H7 (cell line): ENCODE measurements at regions not wholly inside any gene's neighbourhood (a gene's known extent, or its start where the extent isn't known, plus 50 kb on each side); places are given as distances from the start of the nearest gene placed in this dataset.
"Not testable (repeated sequence)": the region's sequence is repeated elsewhere in the genome, so short reads cannot be mapped to it uniquely, and the experiment has no call there.

Source experiments
- DNase-seq: peaks from one replicate; pipeline ENCODE4 v3.0.0; 2012
- H3K27me3 ChIP-seq: 2 replicates; pipeline ENCODE4 v1.6.0; 2011; ENCODE audit warnings: mild to moderate bottlenecking, low read length; ENCODE audit not compliant: control insufficient read depth, insufficient read depth
- H3K36me3 ChIP-seq: replicated peaks from 2 replicates; pipeline ENCODE4 v1.5.1; 2011; ENCODE audit warnings: low read length; ENCODE audit not compliant: control insufficient read depth, insufficient read depth
- H3K4me3 ChIP-seq: 2 replicates; pipeline ENCODE4 v1.5.1; 2011; ENCODE audit warnings: low read depth, mild to moderate bottlenecking, control low read depth, low read length, moderate library complexity; ENCODE audit not compliant: insufficient read depth

- DNase-seq, result no peak
- Histone ChIP-seq H3K27me3 (no peaks in the 10 kb centered on the region), H3K36me3 (no peaks in the 10 kb centered on the region), H3K4me3 (no peak overlapping the region)
Observed at GRCh38 chr13:78102741-78103140, 184.1 kb upstream of the EDNRB start.

- H3K4me3 ChIP-seq, result no peak overlapping the region
- no peaks in the 10 kb centered on the region for H3K27me3 ChIP-seq
- DNase-seq, result no peak
- no peaks in the 10 kb centered on the region for H3K36me3 ChIP-seq
Observed at GRCh38 chr13:78102121-78102677, 183.6 kb upstream of the EDNRB start.

- H3K4me3 ChIP-seq, result no peak overlapping the region
- H3K36me3 ChIP-seq, result no peaks in the 10 kb centered on the region
- H3K27me3 ChIP-seq, result no peaks in the 10 kb centered on the region
- no peak for DNase-seq
Observed at GRCh38 chr13:78100486-78100885, 181.9 kb upstream of the EDNRB start.

GRCh38 chr13:78098249-78098648 lies 179.6 kb upstream of the EDNRB start:
- no peaks in the 10 kb centered on the region for H3K36me3 ChIP-seq
- no peaks in the 10 kb centered on the region for H3K27me3 ChIP-seq
- no peak overlapping the region for H3K4me3 ChIP-seq
- no peak for DNase-seq

GRCh38 chr13:78096221-78096620 lies 177.6 kb upstream of the EDNRB start:
- Histone ChIP-seq H3K36me3 (no peaks in the 10 kb centered on the region), H3K4me3 (no peak overlapping the region), H3K27me3 (no peaks in the 10 kb centered on the region)
- no peak for DNase-seq

GRCh38 chr13:78087966-78088678 lies 169.5 kb upstream of the EDNRB start:
- H3K4me3 ChIP-seq, result no peak overlapping the region
- DNase-seq, result no peak
- H3K36me3 ChIP-seq, result no peaks in the 10 kb centered on the region
- H3K27me3 ChIP-seq, result no peaks in the 10 kb centered on the region

GRCh38 chr13:78085434-78086225 lies 167.0 kb upstream of the EDNRB start:
- Histone ChIP-seq H3K4me3 (no peak overlapping the region), H3K36me3 (no peaks in the 10 kb centered on the region), H3K27me3 (no peaks in the 10 kb centered on the region)
- DNase-seq, result no peak

- DNase-seq, result no peak
- Histone ChIP-seq H3K27me3 (no peaks in the 10 kb centered on the region), H3K4me3 (no peak overlapping the region), H3K36me3 (no peaks in the 10 kb centered on the region)
Observed at GRCh38 chr13:78084401-78084800, 165.8 kb upstream of the EDNRB start.

GRCh38 chr13:78078168-78078567 lies 159.5 kb upstream of the EDNRB start:
- Histone ChIP-seq H3K4me3 (no peak overlapping the region), H3K36me3 (no peaks in the 10 kb centered on the region), H3K27me3 (no peaks in the 10 kb centered on the region)
- DNase-seq, result no peak

GRCh38 chr13:78067290-78067689 lies 148.7 kb upstream of the EDNRB start:
- Histone ChIP-seq H3K27me3 (no peaks in the 10 kb centered on the region), H3K36me3 (no peaks in the 10 kb centered on the region), H3K4me3 (no peak overlapping the region)
- no peak for DNase-seq

GRCh38 chr13:78065141-78065540 lies 146.5 kb upstream of the EDNRB start:
- no peak for DNase-seq
- H3K4me3 ChIP-seq, result no peak overlapping the region
- no peaks in the 10 kb centered on the region for H3K36me3 ChIP-seq
- no peaks in the 10 kb centered on the region for H3K27me3 ChIP-seq

- Histone ChIP-seq H3K4me3 (no peak overlapping the region), H3K27me3 (no peaks in the 10 kb centered on the region), H3K36me3 (no peaks in the 10 kb centered on the region)
- DNase-seq, result no peak
Observed at GRCh38 chr13:78061806-78062205, 143.2 kb upstream of the EDNRB start.

- H3K36me3 ChIP-seq, result no peaks in the 10 kb centered on the region
- H3K27me3 ChIP-seq, result no peaks in the 10 kb centered on the region
- DNase-seq, result no peak
- no peak overlapping the region for H3K4me3 ChIP-seq
Observed at GRCh38 chr13:78060966-78061365, 142.3 kb upstream of the EDNRB start.

GRCh38 chr13:78056865-78057264 lies 138.2 kb upstream of the EDNRB start:
- not testable (repeated sequence) for H3K4me3 ChIP-seq, H3K36me3 ChIP-seq, H3K27me3 ChIP-seq, DNase-seq

GRCh38 chr13:78054157-78054556 lies 135.5 kb upstream of the EDNRB start:
- Histone ChIP-seq H3K36me3 (no peaks in the 10 kb centered on the region), H3K4me3 (no peak overlapping the region), H3K27me3 (no peaks in the 10 kb centered on the region)
- no peak for DNase-seq
